Colonic mucosa (tissue), 4 donors: ENCODE measurements at regions not wholly inside any gene's neighbourhood (a gene's known extent, or its start where the extent isn't known, plus 50 kb on each side); places are given as distances from the start of the nearest gene placed in this dataset.
"Not testable (repeated sequence)": the region's sequence is repeated elsewhere in the genome, so short reads cannot be mapped to it uniquely, and the experiment has no call there.

ENCODE experiments used
- DNase-seq: peaks from one replicate; pipeline ENCODE4 v3.0.0-alpha.2; 2020
- H3K27ac ChIP-seq: fragments of 200-600 bp; one replicate; pipeline ENCODE4 v1.8.0; 2021
- H3K27me3 ChIP-seq: fragments of 200-600 bp; one replicate; pipeline ENCODE4 v1.8.0; 2021
- H3K36me3 ChIP-seq: fragments of 200-600 bp; one replicate; pipeline ENCODE4 v1.8.0; 2021
- H3K4me1 ChIP-seq: fragments of 200-600 bp; one replicate; pipeline ENCODE4 v1.8.0; 2021; ENCODE audit warnings: mild to moderate bottlenecking
- H3K4me3 ChIP-seq: fragments of 200-600 bp; one replicate; pipeline ENCODE4 v1.8.0; 2021
- H3K9ac ChIP-seq, 2 donors: one replicate each; pipeline ENCODE4 v1.7.0; 2013; ENCODE audit warnings: control low read depth in 2 of 2, low read depth in 2 of 2, low read length in 2 of 2
- H3K9me3 ChIP-seq: fragments of 200-600 bp; one replicate; pipeline ENCODE4 v1.8.0; 2021
- intact Hi-C: fragments of 100-400 bp; cut with DNase I; formaldehyde crosslinking; loops from one replicate; pipeline ENCODE4 v1.14.1; 2022
- TF ChIP-seq, protein P1 (sequence below): fragments of 200-600 bp; IDR thresholded peaks from one replicate; pipeline ENCODE4 v1.8.0; 2022; ENCODE audit warnings: antibody characterized with exemption, mild to moderate bottlenecking
- donor health status: healthy.
- donor health status: DM: no; HTN: no; CAD: no.
- donor health status: DM: no; HTN: no; CAD: no.

DNA sequence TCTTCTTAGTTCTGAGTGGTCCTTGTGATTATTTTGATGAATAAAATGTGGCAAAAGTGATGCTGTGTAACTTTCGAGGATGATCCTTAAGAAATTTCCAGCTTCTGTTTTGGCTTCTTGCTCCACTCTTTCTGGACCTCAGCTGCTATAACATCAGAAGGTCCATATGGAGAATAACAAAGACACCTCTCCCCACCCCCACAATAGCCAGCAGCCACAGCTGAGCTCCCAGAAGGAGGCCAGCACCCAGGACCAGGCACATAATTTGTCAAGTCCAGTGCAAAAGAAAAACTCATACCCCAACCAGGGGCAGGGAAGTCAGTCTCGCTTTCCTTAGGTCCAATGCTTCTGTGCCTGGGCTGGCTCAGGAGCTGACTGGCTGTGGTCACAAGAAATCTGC, 357.6 kb downstream of the RFC3 start:
- intact Hi-C loops, result no loop called here
- Histone ChIP-seq H3K4me3 (no peak overlapping the region), H3K36me3 (no peaks in the 10 kb centered on the region), H3K27me3 (no peaks in the 10 kb centered on the region), H3K4me1 (no peaks in the 10 kb centered on the region), H3K9me3 (no peaks in the 10 kb centered on the region), H3K27ac (no peak overlapping the region), H3K9ac (no peak overlapping the region)
- no peak for DNase-seq
- TF ChIP-seq, protein P1, sequence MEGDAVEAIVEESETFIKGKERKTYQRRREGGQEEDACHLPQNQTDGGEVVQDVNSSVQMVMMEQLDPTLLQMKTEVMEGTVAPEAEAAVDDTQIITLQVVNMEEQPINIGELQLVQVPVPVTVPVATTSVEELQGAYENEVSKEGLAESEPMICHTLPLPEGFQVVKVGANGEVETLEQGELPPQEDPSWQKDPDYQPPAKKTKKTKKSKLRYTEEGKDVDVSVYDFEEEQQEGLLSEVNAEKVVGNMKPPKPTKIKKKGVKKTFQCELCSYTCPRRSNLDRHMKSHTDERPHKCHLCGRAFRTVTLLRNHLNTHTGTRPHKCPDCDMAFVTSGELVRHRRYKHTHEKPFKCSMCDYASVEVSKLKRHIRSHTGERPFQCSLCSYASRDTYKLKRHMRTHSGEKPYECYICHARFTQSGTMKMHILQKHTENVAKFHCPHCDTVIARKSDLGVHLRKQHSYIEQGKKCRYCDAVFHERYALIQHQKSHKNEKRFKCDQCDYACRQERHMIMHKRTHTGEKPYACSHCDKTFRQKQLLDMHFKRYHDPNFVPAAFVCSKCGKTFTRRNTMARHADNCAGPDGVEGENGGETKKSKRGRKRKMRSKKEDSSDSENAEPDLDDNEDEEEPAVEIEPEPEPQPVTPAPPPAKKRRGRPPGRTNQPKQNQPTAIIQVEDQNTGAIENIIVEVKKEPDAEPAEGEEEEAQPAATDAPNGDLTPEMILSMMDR, result no peak

DNA sequence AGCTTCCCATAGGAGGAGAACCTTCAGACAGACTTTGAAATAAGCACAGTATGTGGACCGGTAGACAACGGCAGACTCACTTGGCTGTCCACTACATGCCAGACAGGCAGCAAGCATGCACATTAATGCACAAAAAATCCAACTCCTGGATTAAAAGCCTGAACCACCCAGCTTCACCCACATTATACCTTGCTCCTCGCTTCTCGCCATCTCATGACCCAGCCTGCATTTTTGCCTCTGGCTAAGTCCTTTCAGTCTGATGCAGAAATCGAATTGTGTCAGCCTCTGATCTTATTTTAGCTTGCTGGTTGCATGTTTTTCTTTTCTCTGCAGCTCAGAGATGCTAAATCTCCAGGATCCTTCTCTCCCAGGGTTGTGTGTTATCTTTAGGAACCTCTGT, 358.7 kb downstream of the RFC3 start:
- intact Hi-C loops, result no loop called here
- TF ChIP-seq, protein P1, result no peak
- no peaks in the 10 kb centered on the region for H3K36me3 ChIP-seq
- H3K27me3 ChIP-seq, result no peaks in the 10 kb centered on the region
- no peaks in the 10 kb centered on the region for H3K4me1 ChIP-seq
- no peak overlapping the region for H3K4me3 ChIP-seq
- no peak for DNase-seq
- no peak overlapping the region for H3K9ac ChIP-seq
- H3K9me3 ChIP-seq, result no peaks in the 10 kb centered on the region
- H3K27ac ChIP-seq, result no peak overlapping the region

DNA sequence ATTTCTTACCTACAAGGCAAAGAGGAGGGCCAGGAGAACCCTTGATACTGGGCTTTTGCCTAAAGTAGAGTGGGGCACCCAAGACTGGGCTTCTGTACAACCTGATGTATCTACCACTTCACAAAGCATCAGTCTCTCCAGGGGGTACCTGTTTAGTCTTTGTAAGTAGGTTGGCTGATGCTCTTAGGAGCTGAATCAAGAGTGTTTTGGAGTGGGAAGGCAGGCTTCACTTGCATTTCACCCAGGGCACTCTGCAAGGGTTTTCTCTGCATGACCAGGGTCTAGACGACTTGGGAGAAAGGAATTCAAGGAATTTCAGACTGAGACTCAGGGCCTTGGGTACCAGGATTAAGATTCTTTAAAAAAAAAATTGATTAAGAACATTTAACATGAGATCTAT, 361.5 kb downstream of the RFC3 start:
- H3K4me3 ChIP-seq, result no peak overlapping the region
- TF ChIP-seq, protein P1, result no peak
- no peaks in the 10 kb centered on the region for H3K4me1 ChIP-seq
- no peak overlapping the region for H3K27ac ChIP-seq
- no peak for DNase-seq
- intact Hi-C loops, result no loop called here
- no peak overlapping the region for H3K9ac ChIP-seq
- H3K27me3 ChIP-seq, result no peaks in the 10 kb centered on the region
- no peaks in the 10 kb centered on the region for H3K36me3 ChIP-seq
- H3K9me3 ChIP-seq, result no peaks in the 10 kb centered on the region

DNA sequence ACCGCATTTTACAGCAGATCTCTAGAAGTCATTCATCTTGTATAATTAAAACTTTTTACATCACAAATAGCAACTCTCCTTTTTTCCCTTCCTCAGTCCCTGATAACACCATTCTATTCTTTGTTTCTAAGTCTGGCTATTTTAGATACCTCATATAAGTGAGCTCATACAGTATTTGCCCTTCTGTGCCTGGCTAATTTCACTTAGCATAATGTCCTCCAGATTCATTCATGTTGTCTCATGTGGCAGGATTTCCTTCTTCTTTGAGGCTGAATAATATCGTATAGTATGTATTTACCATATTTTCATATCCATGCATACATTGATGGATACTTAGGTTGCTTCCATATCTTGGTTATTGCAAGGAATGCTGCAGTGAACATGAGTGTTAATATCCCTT, 362.0 kb downstream of the RFC3 start:
- Histone ChIP-seq H3K27me3 (no peaks in the 10 kb centered on the region), H3K9me3 (no peaks in the 10 kb centered on the region), H3K4me1 (no peaks in the 10 kb centered on the region), H3K9ac (no peak overlapping the region), H3K4me3 (no peak overlapping the region), H3K36me3 (no peaks in the 10 kb centered on the region), H3K27ac (no peak overlapping the region)
- TF ChIP-seq, protein P1, result no peak
- intact Hi-C loops, result no loop called here
- DNase-seq, result no peak

DNA sequence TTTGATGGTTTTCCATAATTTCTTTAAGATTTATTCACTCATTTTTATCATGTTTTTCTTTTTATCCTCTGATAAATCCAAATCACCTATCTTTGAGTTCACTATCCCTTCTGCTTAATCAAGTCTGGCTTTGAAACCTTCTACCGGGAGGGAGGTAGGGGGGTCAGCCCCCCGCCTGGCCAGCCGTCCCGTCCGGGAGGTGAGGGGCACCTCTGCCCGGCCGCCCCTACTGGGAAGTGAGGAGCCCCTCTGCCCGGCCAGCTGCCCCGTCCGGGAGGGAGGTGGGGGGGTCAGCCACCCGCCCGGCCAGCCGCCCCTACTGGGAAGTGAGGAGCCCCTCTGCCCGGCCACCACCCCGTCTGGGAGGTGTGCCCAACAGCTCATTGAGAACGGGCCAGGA, 363.3 kb downstream of the RFC3 start:
- DNase-seq, H3K4me1 ChIP-seq, H3K9me3 ChIP-seq, intact Hi-C loops, H3K27me3 ChIP-seq, H3K4me3 ChIP-seq, H3K27ac ChIP-seq, H3K9ac ChIP-seq, H3K36me3 ChIP-seq: not testable (repeated sequence)

DNA sequence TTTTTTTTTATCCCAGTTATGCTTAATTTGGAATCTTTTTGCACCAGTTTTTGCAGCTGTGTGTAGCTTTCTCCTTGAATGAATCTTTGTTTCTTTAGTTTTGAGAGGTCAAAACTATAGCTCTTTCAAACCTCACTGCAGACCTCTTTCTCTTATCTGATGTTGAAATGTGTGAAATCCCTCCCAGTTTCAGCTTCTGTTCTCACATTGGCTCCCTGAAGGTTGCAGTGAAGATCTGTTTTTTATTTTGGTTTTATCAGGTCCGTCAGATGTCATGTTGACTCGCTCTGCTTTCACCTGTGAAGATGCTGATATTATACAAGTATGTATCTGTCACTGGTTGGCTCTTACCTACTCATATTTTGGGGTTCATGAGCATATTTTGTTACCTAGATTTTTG, 372.0 kb downstream of the RFC3 start:
- H3K4me1 ChIP-seq, result no peaks in the 10 kb centered on the region
- no peak overlapping the region for H3K4me3 ChIP-seq
- H3K27me3 ChIP-seq, result no peaks in the 10 kb centered on the region
- no peaks in the 10 kb centered on the region for H3K36me3 ChIP-seq
- TF ChIP-seq, protein P1, result no peak
- DNase-seq, result no peak
- intact Hi-C loops, result no loop called here
- H3K9ac ChIP-seq, result no peak overlapping the region
- no peaks in the 10 kb centered on the region for H3K9me3 ChIP-seq
- no peak overlapping the region for H3K27ac ChIP-seq
